ENCODE measurements at regions not wholly inside any gene's neighbourhood (a gene's known extent, or its start where the extent isn't known, plus 50 kb on each side); places are given as distances from the start of the nearest gene placed in this dataset.
"Not testable (repeated sequence)": the region's sequence is repeated elsewhere in the genome, so short reads cannot be mapped to it uniquely, and the experiment has no call there.

DNA sequence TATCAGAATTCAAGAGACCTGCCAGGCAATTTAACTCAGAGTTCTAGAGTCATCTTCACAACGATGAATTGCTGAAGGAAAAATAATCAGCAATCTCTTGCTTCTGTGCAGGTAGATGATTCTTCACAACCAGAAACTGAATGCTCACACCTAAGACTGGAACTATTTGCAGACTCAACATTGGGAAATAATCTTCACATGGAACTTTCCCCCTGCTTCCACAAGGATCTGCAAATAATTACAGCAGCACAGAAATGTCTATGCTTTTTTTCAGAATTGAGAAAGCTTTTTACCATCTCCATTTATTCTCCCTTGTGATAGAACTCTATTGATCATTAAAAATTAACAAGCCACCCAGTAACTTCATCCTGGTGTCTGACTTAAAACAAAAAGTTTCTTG is 282.8 kb downstream of the AHR start:
- Histone ChIP-seq H3K4me1 (ENCODE audit: low read length) (no peaks in the 10 kb centered on the region), H3K4me2 (ENCODE audit: low read length) (no peak overlapping the region), H3K27me3 (ENCODE audit: low read depth, low read length) (no peaks in the 10 kb centered on the region; the same call in 1 of the 2 replicates), H3K36me3 (replicated peaks; ENCODE audit: low read depth, low read length) (no peaks in the 10 kb centered on the region), H2AFZ (ENCODE audit: low read depth, low read length) (no peak overlapping the region), H3K9ac (ENCODE audit: low read length) (no peak overlapping the region), H3K79me2 (ENCODE audit: low read length) (no peaks in the 10 kb centered on the region), H3K27ac (ENCODE audit: low read length) (no peak overlapping the region), H4K20me1 (ENCODE audit: insufficient read depth, low read length) (no peaks in the 10 kb centered on the region), H3K9me3 (ENCODE audit: insufficient read depth, low read length) (no peaks in the 10 kb centered on the region), H3K4me3 (ENCODE audit: low read length) (no peak overlapping the region)
- TF ChIP-seq EZH2phosphoT487 (IDR thresholded peaks at IDR 0.05; ENCODE audit: low read depth) (no peak), CTCF (IDR thresholded peaks at IDR 0.05; ENCODE audit: low read depth, low read length) (no peak)

DNA sequence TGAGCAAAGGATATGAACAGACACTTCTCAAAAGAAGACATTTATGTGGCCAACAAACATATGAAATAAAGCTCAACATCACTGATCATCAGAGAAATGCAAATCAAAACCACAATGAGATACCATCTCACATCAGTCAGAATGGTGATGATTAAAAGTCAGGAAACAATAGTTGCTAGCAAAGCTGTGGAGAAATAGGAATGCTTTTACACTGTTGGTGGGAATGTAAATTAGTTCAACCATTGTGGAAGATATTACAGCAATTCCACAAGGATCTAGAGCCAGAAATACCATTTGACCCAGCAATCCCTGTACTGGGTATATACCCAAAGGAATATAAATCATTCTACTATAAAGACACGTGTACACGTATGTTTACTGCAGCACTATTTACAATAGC is 284.2 kb downstream of the AHR start:
- not testable (repeated sequence) for H3K4me1 ChIP-seq (ENCODE audit: low read length); H4K20me1 ChIP-seq (ENCODE audit: insufficient read depth, low read length); H3K4me3 ChIP-seq (ENCODE audit: low read length); H3K27ac ChIP-seq (ENCODE audit: low read length); H3K4me2 ChIP-seq (ENCODE audit: low read length); H2AFZ ChIP-seq (ENCODE audit: low read depth, low read length); H3K79me2 ChIP-seq (ENCODE audit: low read length); H3K9ac ChIP-seq (ENCODE audit: low read length); H3K36me3 ChIP-seq (replicated peaks; ENCODE audit: low read depth, low read length); H3K27me3 ChIP-seq (ENCODE audit: low read depth, low read length); H3K9me3 ChIP-seq (ENCODE audit: insufficient read depth, low read length)

DNA sequence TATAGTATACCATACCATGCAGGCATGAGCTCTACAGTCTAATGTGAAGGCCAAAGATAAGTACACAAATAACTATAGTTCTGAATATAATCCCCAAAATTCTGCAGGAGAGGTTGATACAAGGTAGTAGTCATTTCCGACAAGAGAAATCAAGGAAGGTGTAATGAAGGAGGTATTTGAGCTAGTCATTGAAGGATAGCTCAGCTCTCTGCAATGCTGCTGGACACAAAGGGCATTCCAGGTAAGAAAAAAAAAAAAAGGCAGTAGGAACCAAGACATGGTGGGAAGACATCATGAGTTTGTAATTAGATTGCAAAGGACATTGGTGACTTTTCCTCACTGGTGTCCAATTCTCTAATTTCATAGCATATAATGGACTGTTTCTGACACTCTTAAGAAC is 285.3 kb downstream of the AHR start:
- Histone ChIP-seq H3K27ac (ENCODE audit: low read length) (no peak overlapping the region), H4K20me1 (ENCODE audit: insufficient read depth, low read length) (no peaks in the 10 kb centered on the region), H3K79me2 (ENCODE audit: low read length) (no peaks in the 10 kb centered on the region), H3K9ac (ENCODE audit: low read length) (no peak overlapping the region), H3K9me3 (ENCODE audit: insufficient read depth, low read length) (no peaks in the 10 kb centered on the region), H3K27me3 (ENCODE audit: low read depth, low read length) (no peaks in the 10 kb centered on the region; the same call in 1 of the 2 replicates), H3K4me2 (ENCODE audit: low read length) (no peak overlapping the region), H3K4me1 (ENCODE audit: low read length) (no peaks in the 10 kb centered on the region), H3K36me3 (replicated peaks; ENCODE audit: low read depth, low read length) (no peaks in the 10 kb centered on the region), H3K4me3 (ENCODE audit: low read length) (no peak overlapping the region), H2AFZ (ENCODE audit: low read depth, low read length) (no peak overlapping the region)
- TF ChIP-seq EZH2phosphoT487 (IDR thresholded peaks at IDR 0.05; ENCODE audit: low read depth): no peak

DNA sequence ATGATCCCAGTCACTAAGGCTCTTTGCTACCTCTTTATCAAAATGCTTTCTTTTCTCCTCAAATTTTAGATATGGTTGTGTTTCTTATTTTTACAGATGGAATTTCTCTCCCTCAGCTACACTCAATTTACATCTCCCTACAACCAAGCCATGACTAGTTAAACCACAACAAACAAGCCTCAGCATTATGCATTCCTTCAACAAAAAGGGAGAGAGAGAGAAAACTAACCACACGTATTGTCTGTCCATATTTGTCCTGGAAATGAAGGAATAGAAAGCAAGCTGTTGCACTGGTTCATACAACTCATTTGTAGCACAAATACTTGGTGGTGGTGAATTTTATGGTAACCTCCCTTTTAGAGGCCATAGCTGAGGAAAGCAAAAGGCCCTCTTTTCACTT is 286.4 kb downstream of the AHR start:
- Histone ChIP-seq H3K4me2 (ENCODE audit: low read length) (no peak overlapping the region), H3K9me3 (ENCODE audit: insufficient read depth, low read length) (no peaks in the 10 kb centered on the region), H3K27me3 (ENCODE audit: low read depth, low read length) (no peaks in the 10 kb centered on the region; the same call in 1 of the 2 replicates), H3K36me3 (replicated peaks; ENCODE audit: low read depth, low read length) (no peaks in the 10 kb centered on the region), H3K79me2 (ENCODE audit: low read length) (no peaks in the 10 kb centered on the region), H3K4me1 (ENCODE audit: low read length) (no peaks in the 10 kb centered on the region), H3K9ac (ENCODE audit: low read length) (no peak overlapping the region), H3K27ac (ENCODE audit: low read length) (no peak overlapping the region), H3K4me3 (ENCODE audit: low read length) (no peak overlapping the region), H4K20me1 (ENCODE audit: insufficient read depth, low read length) (no peaks in the 10 kb centered on the region), H2AFZ (ENCODE audit: low read depth, low read length) (no peak overlapping the region)
- TF ChIP-seq EZH2phosphoT487 (IDR thresholded peaks at IDR 0.05; ENCODE audit: low read depth): no peak
- no peak for TF ChIP-seq CTCF (IDR thresholded peaks at IDR 0.05; ENCODE audit: low read depth, low read length)

DNA sequence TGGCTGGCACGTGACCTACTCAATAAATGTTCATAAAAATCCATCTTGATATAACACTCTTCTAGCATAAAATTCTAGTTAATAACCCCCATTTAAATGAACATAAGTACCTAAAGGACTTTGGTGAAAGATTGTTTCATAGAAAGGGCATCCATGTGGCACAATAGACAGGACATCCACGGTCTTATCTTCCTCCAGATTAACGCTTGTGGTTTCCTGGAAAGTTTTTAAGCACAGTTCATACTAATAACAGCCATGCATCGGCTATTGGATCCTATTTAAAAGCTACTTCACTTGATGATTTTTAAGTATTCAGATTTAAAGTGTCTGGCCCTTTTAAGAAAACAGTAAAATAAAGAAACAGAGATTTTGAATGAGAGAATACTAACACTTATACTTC is 288.3 kb downstream of the AHR start:
- no peak for TF ChIP-seq CTCF (IDR thresholded peaks at IDR 0.05; ENCODE audit: low read depth, low read length)
- H3K4me2 ChIP-seq (ENCODE audit: low read length): no peak overlapping the region
- no peaks in the 10 kb centered on the region for H3K4me1 ChIP-seq (ENCODE audit: low read length)
- H3K27me3 ChIP-seq (ENCODE audit: low read depth, low read length): no peaks in the 10 kb centered on the region; the same call in 1 of the 2 replicates
- H4K20me1 ChIP-seq (ENCODE audit: insufficient read depth, low read length): no peaks in the 10 kb centered on the region
- no peaks in the 10 kb centered on the region for H3K36me3 ChIP-seq (replicated peaks; ENCODE audit: low read depth, low read length)
- H3K9ac ChIP-seq (ENCODE audit: low read length): no peak overlapping the region
- H2AFZ ChIP-seq (ENCODE audit: low read depth, low read length): no peak overlapping the region
- no peaks in the 10 kb centered on the region for H3K79me2 ChIP-seq (ENCODE audit: low read length)
- H3K9me3 ChIP-seq (ENCODE audit: insufficient read depth, low read length): no peaks in the 10 kb centered on the region
- no peak overlapping the region for H3K27ac ChIP-seq (ENCODE audit: low read length)
- H3K4me3 ChIP-seq (ENCODE audit: low read length): no peak overlapping the region
